Fibroblast of villous mesenchyme (primary cell): ENCODE measurements at regions not wholly inside any gene's neighbourhood (a gene's known extent, or its start where the extent isn't known, plus 50 kb on each side); places are given as distances from the start of the nearest gene placed in this dataset.
"Not testable (repeated sequence)": the region's sequence is repeated elsewhere in the genome, so short reads cannot be mapped to it uniquely, and the experiment has no call there.

Source experiments
- DNase-seq: peaks from one replicate; pipeline ENCODE4 v3.0.0-alpha.2; 2010; ENCODE audit warnings: low read depth
- H3K4me3 ChIP-seq: 2 replicates; pipeline ENCODE4 v1.5.1; 2011; ENCODE audit warnings: low read depth, mild to moderate bottlenecking, low read length
- TF ChIP-seq, protein P1 (sequence below): IDR thresholded peaks from 2 replicates; pipeline ENCODE4 v1.5.1; 2012; ENCODE audit warnings: low read depth, mild to moderate bottlenecking, low read length; ENCODE audit not compliant: insufficient read depth

- H3K4me3 ChIP-seq: no peak overlapping the region
- TF ChIP-seq, protein P1, sequence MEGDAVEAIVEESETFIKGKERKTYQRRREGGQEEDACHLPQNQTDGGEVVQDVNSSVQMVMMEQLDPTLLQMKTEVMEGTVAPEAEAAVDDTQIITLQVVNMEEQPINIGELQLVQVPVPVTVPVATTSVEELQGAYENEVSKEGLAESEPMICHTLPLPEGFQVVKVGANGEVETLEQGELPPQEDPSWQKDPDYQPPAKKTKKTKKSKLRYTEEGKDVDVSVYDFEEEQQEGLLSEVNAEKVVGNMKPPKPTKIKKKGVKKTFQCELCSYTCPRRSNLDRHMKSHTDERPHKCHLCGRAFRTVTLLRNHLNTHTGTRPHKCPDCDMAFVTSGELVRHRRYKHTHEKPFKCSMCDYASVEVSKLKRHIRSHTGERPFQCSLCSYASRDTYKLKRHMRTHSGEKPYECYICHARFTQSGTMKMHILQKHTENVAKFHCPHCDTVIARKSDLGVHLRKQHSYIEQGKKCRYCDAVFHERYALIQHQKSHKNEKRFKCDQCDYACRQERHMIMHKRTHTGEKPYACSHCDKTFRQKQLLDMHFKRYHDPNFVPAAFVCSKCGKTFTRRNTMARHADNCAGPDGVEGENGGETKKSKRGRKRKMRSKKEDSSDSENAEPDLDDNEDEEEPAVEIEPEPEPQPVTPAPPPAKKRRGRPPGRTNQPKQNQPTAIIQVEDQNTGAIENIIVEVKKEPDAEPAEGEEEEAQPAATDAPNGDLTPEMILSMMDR: no peak
- no peak for DNase-seq
Observed at GRCh38 chr14:37776791-37777499, 181.5 kb downstream of the TTC6 start.

DNA sequence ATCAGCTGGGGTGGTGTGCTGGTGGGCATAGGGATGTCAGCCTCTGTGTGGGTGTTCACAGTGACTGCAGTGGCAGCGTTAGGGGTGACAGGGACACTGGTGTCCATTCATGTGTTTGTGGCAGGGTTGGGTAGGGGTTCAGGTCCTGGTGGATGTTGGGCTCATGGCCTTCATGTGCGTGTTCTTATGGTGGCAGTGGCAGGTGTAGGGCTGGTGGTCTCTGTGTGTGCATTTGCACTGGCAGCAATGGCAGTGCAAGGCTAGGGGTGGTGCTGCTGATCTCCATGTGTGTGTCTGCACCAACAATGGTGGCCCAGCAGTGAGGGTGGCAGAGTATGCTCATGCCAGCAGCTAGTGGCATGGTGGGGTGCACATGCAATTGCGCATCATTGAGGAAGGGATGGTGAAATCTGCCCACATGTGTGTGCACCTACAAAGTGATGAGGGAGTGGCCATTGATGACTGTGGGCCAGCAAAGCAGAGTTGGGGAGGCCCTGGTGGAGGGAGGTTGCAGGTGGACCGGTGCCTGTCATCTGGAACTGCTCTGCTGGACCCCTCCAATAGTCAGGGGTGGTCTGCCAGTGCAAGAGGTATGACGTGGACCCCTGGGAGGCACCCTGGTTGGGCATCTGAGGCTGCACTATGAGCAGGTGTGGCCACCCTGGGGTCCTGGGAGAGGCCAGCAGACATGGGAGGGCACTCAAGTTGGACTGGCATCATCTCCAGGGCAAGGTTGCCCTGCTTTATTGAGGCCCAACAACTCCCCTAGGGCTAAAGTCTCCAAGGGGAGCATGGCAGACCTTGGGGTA lies 182.9 kb downstream of the TTC6 start:
- no peak overlapping the region for H3K4me3 ChIP-seq
- DNase-seq: no peak
- TF ChIP-seq, protein P1: no peak

DNA sequence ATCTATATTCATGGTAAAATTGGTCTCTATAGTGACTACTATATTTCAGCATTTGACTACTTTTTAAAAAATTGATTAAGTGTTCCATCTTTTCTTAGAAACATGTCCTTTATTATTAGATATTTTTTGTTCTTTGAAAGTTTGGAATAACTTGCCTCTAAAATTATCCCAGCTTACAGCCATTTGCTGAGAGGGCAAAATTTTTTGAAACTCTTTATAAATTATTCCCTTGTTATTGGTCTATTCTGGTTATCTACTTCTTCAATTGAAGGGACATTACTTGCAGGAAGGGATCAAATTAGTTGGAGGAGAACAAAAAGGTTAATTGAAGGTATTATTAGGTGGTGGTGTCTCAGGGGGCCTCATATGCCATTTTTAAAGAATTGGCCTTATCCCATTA lies 184.1 kb downstream of the TTC6 start:
- no peak for DNase-seq
- no peak overlapping the region for H3K4me3 ChIP-seq
- TF ChIP-seq, protein P1: no peak

GRCh38 chr14:37780731-37781130 lies 185.3 kb downstream of the TTC6 start:
- H3K4me3 ChIP-seq, DNase-seq: not testable (repeated sequence)

DNA sequence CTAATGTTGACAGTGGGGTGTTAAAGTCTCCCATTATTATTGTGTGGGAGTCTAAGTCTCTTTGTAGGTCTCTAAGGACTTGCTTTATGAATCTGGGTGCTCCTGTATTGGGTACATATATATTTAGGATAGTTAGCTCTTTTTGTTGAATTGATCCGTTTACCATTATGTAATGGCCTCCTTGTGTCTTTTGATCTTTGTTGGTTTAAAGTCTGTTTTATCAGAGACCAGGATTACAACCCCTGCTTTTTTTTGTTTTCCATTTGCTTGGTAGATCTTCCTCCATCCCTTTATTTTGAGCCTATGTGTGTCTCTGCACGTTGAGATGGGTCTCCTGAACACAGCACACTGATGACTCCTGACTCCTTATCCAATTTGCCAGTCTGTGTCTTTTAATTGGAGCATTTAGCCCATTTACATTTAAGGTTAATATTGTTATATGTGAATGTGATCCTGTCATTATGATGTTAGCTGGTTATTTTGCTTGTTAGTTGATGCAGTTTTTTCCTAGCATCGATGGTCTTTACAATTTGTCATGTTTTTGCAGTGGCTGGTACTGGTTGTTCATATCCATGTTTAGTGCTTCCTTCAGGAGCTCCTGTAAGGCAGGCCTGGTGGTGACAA lies 188.9 kb downstream of the TTC6 start:
- not testable (repeated sequence) for DNase-seq

DNA sequence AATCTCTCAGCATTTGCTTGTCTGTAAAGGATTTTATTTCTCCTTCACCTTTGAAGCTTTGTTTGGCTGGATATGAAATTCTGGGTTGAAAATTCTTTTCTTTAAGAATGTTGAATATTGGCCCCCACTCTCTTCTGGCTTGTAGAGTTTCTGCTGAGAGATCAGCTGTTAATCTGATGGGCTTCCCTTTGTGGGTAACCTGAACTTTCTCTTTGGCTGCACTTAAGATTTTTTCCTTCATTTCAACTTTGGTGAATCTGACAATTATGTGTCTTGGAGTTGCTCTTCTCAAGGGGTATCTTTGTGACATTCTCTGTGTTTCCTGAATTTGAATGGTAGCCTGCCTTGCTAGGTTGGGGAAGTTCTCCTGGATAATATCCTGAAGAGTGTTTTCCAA lies 189.4 kb downstream of the TTC6 start:
- H3K4me3 ChIP-seq, DNase-seq: not testable (repeated sequence)

More for the DNA sequence above, 188.9 kb downstream of the TTC6 start:
- H3K4me3 ChIP-seq: not testable (repeated sequence)

DNA sequence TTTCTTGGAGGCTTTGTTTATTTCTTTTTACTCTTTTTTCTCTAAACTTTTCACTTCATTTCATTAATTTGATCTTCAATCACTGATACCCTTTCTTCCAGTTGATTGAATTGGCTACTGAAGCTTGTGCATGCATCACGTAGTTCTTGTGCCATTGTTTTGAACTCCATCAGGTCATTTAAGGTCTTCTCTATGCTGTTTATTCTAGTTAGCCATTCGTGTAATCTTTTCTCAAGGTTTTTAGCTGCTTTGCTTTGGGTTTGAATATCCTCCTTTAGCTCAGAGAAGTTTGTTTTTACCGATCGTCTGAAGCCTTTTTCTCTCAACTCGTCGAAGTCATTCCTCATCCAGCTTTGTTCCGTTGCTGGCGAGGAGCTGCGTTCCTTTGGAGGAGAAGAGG lies 189.9 kb downstream of the TTC6 start:
- H3K4me3 ChIP-seq, DNase-seq: not testable (repeated sequence)

DNA sequence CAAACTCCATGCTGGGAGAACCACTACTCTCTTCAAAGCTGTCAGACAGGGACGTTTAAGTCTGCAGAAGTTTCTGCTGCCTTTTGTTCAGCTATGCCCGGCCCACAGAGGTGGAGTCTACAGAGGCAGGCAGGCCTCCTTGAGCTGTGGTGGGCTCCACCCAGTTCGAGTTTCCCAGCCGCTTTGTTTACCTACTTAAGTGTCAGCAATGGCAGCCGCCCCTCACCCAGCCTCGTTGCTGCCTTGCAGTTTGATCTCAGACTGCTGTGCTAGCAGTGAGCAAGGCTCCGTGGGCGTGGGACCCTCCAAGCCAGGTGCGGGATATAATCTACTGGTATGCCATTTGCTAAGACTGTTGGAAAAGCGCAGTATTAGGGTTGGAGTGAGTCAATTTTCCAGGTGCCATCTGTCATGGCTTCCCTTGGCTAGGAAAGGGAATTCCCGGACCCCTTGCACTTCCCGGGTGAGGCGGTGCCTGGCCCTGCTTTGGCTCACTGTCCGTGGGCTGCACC lies 190.7 kb downstream of the TTC6 start:
- DNase-seq, H3K4me3 ChIP-seq: not testable (repeated sequence)

DNA sequence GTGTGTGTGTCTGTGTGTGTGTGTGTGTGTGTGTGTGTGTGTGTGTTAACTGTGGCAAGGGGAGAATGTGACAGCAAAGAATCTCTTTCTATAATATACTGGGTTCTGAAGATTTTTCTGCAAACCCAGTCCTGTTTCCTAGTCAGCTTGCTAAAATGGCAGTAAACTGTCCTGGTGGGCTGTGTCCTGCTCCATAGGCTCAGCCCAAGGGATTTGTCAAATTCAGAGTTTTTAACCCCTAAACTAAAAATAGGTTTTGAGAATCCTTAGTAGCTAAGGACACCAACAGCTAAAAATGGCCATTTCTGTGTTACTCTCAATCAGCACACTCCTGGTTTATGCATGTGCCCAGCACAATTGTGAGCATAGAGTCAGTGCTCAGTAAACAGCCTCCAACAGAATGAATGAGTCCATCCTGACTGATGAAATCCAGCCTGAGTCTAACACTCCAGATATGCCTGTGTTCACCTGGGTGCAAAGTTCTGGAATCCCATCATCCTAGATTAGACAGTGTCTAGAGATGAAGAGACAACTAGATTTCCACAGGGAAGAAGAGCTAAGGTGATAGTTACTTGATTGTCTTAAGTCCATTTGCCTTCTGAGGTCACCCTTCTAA lies 192.6 kb downstream of the TTC6 start:
- H3K4me3 ChIP-seq: no peak overlapping the region
- DNase-seq: no peak
- TF ChIP-seq, protein P1: no peak
